Lung (tissue), 11 donors: ENCODE measurements at regions not wholly inside any gene's neighbourhood (a gene's known extent, or its start where the extent isn't known, plus 50 kb on each side); places are given as distances from the start of the nearest gene placed in this dataset.

Experiments
- ATAC-seq: fragments of 200-7000 bp; cut with Tn5 transposase; one replicate; pipeline ENCODE4 v1.9.1; 2020; ENCODE audit warnings: moderate number of reproducible peaks; ENCODE audit not compliant: insufficient read depth, low FRiP score
- DNase-seq, 3 donors: peaks; one replicate each; pipeline ENCODE4 v3.0.0-alpha.2; 2013 to 2017
- H3K27ac ChIP-seq, 2 donors: one replicate each; pipeline ENCODE4 v1.5.1; 2013; ENCODE audit warnings: mild to moderate bottlenecking in 2 of 2, moderate library complexity in 2 of 2, control low read depth in 1 of 2, inconsistent platforms in 1 of 2, low read depth in 1 of 2, low read length in 1 of 2
- H3K27me3 ChIP-seq, 3 donors: one replicate each; pipeline ENCODE4 v1.5.1; 2013; ENCODE audit warnings: low read length in 2 of 3; ENCODE audit not compliant: control insufficient read depth in 3 of 3, insufficient read depth in 3 of 3
- H3K36me3 ChIP-seq, 4 donors: one replicate each; pipeline ENCODE4 v1.5.1; 2013; ENCODE audit warnings: low read length in 4 of 4, mild to moderate bottlenecking in 1 of 4, moderate library complexity in 1 of 4; ENCODE audit not compliant: control insufficient read depth in 4 of 4, insufficient read depth in 4 of 4
- H3K4me1 ChIP-seq, 5 donors: one replicate each; pipeline ENCODE4 v1.5.1; 2013; ENCODE audit warnings: low read length in 5 of 5, mild to moderate bottlenecking in 2 of 5, moderate library complexity in 1 of 5; ENCODE audit not compliant: control insufficient read depth in 5 of 5, insufficient read depth in 5 of 5
- H3K4me3 ChIP-seq: one replicate; pipeline ENCODE4 v1.5.1; 2013; ENCODE audit warnings: mild to moderate bottlenecking, control low read depth, moderate library complexity
- H3K9ac ChIP-seq, 2 donors: one replicate each; pipeline ENCODE4 v1.5.1; 2013; ENCODE audit warnings: low read length in 2 of 2, control low read depth in 1 of 2; ENCODE audit not compliant: insufficient read depth in 1 of 2
- H3K9me3 ChIP-seq, 4 donors: one replicate each; pipeline ENCODE4 v1.5.1; 2013; ENCODE audit warnings: low read length in 3 of 4, mild to moderate bottlenecking in 1 of 4, moderate library complexity in 1 of 4; ENCODE audit not compliant: control insufficient read depth in 4 of 4, insufficient read depth in 3 of 4
- CTCF ChIP-seq: IDR thresholded peaks from 2 replicates; pipeline ENCODE4 v1.5.1; 2012; ENCODE audit warnings: mild to moderate bottlenecking; ENCODE audit errors: control extremely low read depth, extremely low read depth
- WGBS, 2 donors: extraction: QIAGEN DNeasy Blood & Tissue Kit; methylation state at CpG; one replicate each; pipeline ENCODE4 v1.1.7; 2013; 5-methylcytosine and 5-hydroxymethylcytosine counted together
- donor health status: control.
- donor health status: control.
- donor health status: Bipolar disorder and iron deficiency.
- donor health status: healthy.
- donor health status: DM: yes; HTN: yes; CAD: no.

- no peak overlapping the region for H3K4me3 ChIP-seq
- peaks cover 0 to 2% (median 0%) of the 10 kb centered on the region in 3 donors for H3K27me3 ChIP-seq
- no peak overlapping the region for H3K9ac ChIP-seq
- TF ChIP-seq CTCF: no peak
- DNase-seq (peak; percentile 52 to 69 (median 67)), ATAC-seq (no peak)
- no peaks in the 10 kb centered on the region for H3K9me3 ChIP-seq
- H3K36me3 ChIP-seq: no peaks in the 10 kb centered on the region
- whole genome bisulfite sequencing, 2 donors: 53 to 69% methylated on average over 12 of the region's 12 CpGs
- H3K27ac ChIP-seq: no peak overlapping the region
- H3K4me1 ChIP-seq: peaks cover 0 to 2% (median 0%) of the 10 kb centered on the region in 5 donors
These were observed 61.6 kb downstream of the SERPINA3 start for GRCh38 chr14:94673781-94674231.
